GM12878 (cell line): ENCODE measurements at regions not wholly inside any gene's neighbourhood (a gene's known extent, or its start where the extent isn't known, plus 50 kb on each side); places are given as distances from the start of the nearest gene placed in this dataset.

Experiments
- ATAC-seq: fragments of 200-7000 bp; cut with Tn5 transposase; 3 replicates; pipeline ENCODE4 v1.9.1; 2020; ENCODE audit warnings: mild to moderate bottlenecking, moderate library complexity
- BruUV-seq: library from RNA; stranded (reverse); fragments of 400-500 nt; replicated peaks from 2 replicates; lab custom pipeline; 2021; lab: Mats Ljungman, UMichigan
- CTCF ChIA-PET: fragments of 300-600 bp; sonication (Branson Sonifier 250); formaldehyde crosslinking; extraction: SDS; loops from one replicate; lab custom pipeline; 2021; ENCODE audit warnings: inconsistent platforms; lab: Yijun Ruan, JAX
- POLR2A ChIA-PET: fragments of 350-600 bp; formaldehyde crosslinking; extraction: SDS; loops from one replicate; lab custom pipeline; 2021; ENCODE audit warnings: inconsistent platforms; lab: Charles Lee
- RAD21 ChIA-PET: fragments of 300-600 bp; sonication (Branson Sonifier 250); formaldehyde crosslinking; loops from one replicate; lab custom pipeline; 2023; ENCODE audit warnings: antibody characterized with exemption; ENCODE audit not compliant: unreplicated experiment; lab: Charles Lee
- SMC1A ChIA-PET: fragments of 300-600 bp; sonication (Branson Sonifier 250); formaldehyde crosslinking; loops from one replicate; lab custom pipeline; 2023; ENCODE audit not compliant: unreplicated experiment, uncharacterized antibody; lab: Charles Lee
- DNase-seq: peaks from one replicate; pipeline ENCODE4 v3.0.0-alpha.2; 2011; ENCODE audit warnings: low read depth, low spot score
- FAIRE-seq: peaks from 3 replicates; lab custom pipeline; 2011; peaks lifted over from hg19 to GRCh38; lab: Jason Lieb, UNC
- H2AFZ ChIP-seq: 2 replicates; pipeline ENCODE4 v1.6.0; 2011; ENCODE audit warnings: low read depth, low read length, control low read depth; ENCODE audit not compliant: control insufficient read depth
- H3K27ac ChIP-seq: 2 replicates; pipeline ENCODE4 v1.5.1; 2011; ENCODE audit warnings: control low read depth; ENCODE audit not compliant: control insufficient read depth, insufficient read depth
- H3K27me3 ChIP-seq, 2 experiments: replicated peaks in 1 of 2; 2 replicates each; pipeline versions ENCODE4 v1.6.0 to v1.6.1; 2011; ENCODE audit warnings: low read length in 1 of 2; ENCODE audit not compliant: control insufficient read depth in 2 of 2, insufficient read depth in 2 of 2
- H3K36me3 ChIP-seq, 2 experiments: 2 replicates each; pipeline ENCODE4 v1.5.1; 2011; ENCODE audit warnings: low read length in 1 of 2; ENCODE audit not compliant: control insufficient read depth in 2 of 2, insufficient read depth in 2 of 2
- H3K4me1 ChIP-seq: 2 replicates; pipeline ENCODE4 v1.6.1; 2011; ENCODE audit warnings: mild to moderate bottlenecking, low read length, moderate library complexity, mixed read lengths; ENCODE audit not compliant: control insufficient read depth, insufficient read depth
- H3K4me2 ChIP-seq: 2 replicates; pipeline ENCODE4 v1.6.0; 2011; ENCODE audit warnings: control low read depth; ENCODE audit not compliant: control insufficient read depth, insufficient read depth
- H3K4me3 ChIP-seq: fragments of 200-600 bp; sonication (generic); 2 replicates; pipeline ENCODE4 v1.5.1; 2016
- H3K79me2 ChIP-seq: 2 replicates; pipeline ENCODE4 v1.6.0; 2011; ENCODE audit warnings: low read length; ENCODE audit not compliant: control insufficient read depth, insufficient read depth
- H3K9ac ChIP-seq: 2 replicates; pipeline ENCODE4 v1.8.0; 2011; ENCODE audit warnings: low read length, control low read depth, mixed read lengths; ENCODE audit not compliant: control insufficient read depth, insufficient read depth
- H3K9me3 ChIP-seq: replicated peaks from 3 replicates; pipeline ENCODE4 v1.5.1; 2011; ENCODE audit warnings: mild to moderate bottlenecking, low read length; ENCODE audit not compliant: control insufficient read depth, insufficient read depth
- H4K20me1 ChIP-seq: 2 replicates; pipeline ENCODE4 v1.6.0; 2011; ENCODE audit not compliant: control insufficient read depth, insufficient read depth
- FOXK2 ChIP-seq: fragments of 450-650 bp; IDR thresholded peaks from 2 replicates; pipeline ENCODE4 v1.6.1; 2017; ENCODE audit warnings: mild to moderate bottlenecking, moderate library complexity
- GABPA ChIP-seq: IDR thresholded peaks from 2 replicates; pipeline ENCODE4 v1.6.1; 2014; ENCODE audit warnings: antibody characterized with exemption, low read depth, mild to moderate bottlenecking, inconsistent platforms
- HDAC2 ChIP-seq: fragments of 200-600 bp; sonication (generic); IDR thresholded peaks from 2 replicates; pipeline ENCODE4 v1.6.1; 2017
- JUNB ChIP-seq: IDR thresholded peaks from 2 replicates; pipeline ENCODE4 v1.6.1; 2016; ENCODE audit warnings: antibody characterized with exemption, mild to moderate bottlenecking
- ZNF384 ChIP-seq: IDR thresholded peaks from 2 replicates; pipeline ENCODE4 v1.6.1; 2012; ENCODE audit warnings: low read depth, mild to moderate bottlenecking, low read length, improper control_type of control experiment, borderline replicate concordance
- ZZZ3 ChIP-seq: IDR thresholded peaks from 2 replicates; pipeline ENCODE4 v1.6.1; 2011; ENCODE audit warnings: low read depth; ENCODE audit not compliant: control insufficient read depth, insufficient read length
- in situ Hi-C: fragments of 300-500 bp; cut with MboI; formaldehyde crosslinking; loops from 9 replicates; pipeline ENCODE4 v1.14.3; 2018; ENCODE audit warnings: mixed read lengths
- intact Hi-C: fragments of 100-400 bp; cut with micrococcal nuclease; formaldehyde crosslinking; loops from one replicate; pipeline ENCODE4 v1.14.2; 2022; ENCODE audit not compliant: unreplicated experiment
- TF ChIP-seq, protein P1 (sequence below): fragments of 450-650 bp; formaldehyde crosslinking; IDR thresholded peaks from 2 replicates; pipeline ENCODE4 v1.5.0; 2022; ENCODE audit warnings: mild to moderate bottlenecking, missing genetic modification characterization
- TF ChIP-seq, protein P2 (sequence below): fragments of 450-650 bp; IDR thresholded peaks from 2 replicates; pipeline ENCODE4 v1.6.1; 2014; ENCODE audit warnings: mild to moderate bottlenecking
- TF ChIP-seq, protein P3 (sequence below): IDR thresholded peaks from 2 replicates; pipeline ENCODE4 v1.6.1; 2011; ENCODE audit warnings: borderline replicate concordance, low read depth, mild to moderate bottlenecking, moderate library complexity, mixed read lengths, low read length; ENCODE audit not compliant: insufficient read depth; ENCODE audit errors: extremely low read length
- TF ChIP-seq, protein P4 (sequence below): IDR thresholded peaks from 2 replicates; pipeline ENCODE4 v1.6.1; 2012; ENCODE audit warnings: low read depth, low read length, improper control_type of control experiment
- TF ChIP-seq, protein P5 (sequence below): fragments of 450-650 bp; conservative IDR thresholded peaks from 2 replicates; pipeline ENCODE4 v1.6.1; 2017; ENCODE audit warnings: mild to moderate bottlenecking, moderate library complexity

DNA sequence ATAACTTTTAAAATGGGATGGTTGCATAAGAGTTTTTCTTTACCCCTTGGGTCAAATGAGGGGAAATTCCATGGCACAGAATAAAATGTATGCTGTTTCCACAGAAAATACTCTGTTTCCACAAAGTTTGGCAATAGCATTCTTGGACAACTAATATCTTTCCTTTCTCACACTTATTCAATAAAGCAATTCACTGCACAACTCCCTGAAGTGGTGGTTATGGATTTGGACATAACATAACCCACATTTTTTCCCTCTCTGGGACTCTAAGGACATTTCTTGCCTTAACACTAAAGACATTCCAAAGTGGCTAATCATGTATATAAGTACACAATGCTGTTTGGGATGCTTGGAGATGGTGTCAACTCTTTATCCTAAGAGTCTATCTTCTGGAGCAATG, 51.7 kb upstream of the GPM6B start:
- Histone ChIP-seq H3K4me3 (no peak overlapping the region), H2AFZ (no peak overlapping the region), H3K36me3 (no peaks in the 10 kb centered on the region), H4K20me1 (no peaks in the 10 kb centered on the region), H3K27me3 (peaks cover 0 to 4% of the 10 kb centered on the region in 2 experiments; a peak in 2 of 4 replicates), H3K79me2 (no peaks in the 10 kb centered on the region), H3K4me2 (no peak overlapping the region), H3K27ac (no peak overlapping the region), H3K4me1 (0 out of 2 replicates have a peak, but pooled peaks cover 4% of the 10 kb centered on the region), H3K9me3 (no peaks in the 10 kb centered on the region), H3K9ac (no peak overlapping the region)
- intact Hi-C loops: no loop called here
- FAIRE-seq (no peak), DNase-seq (no peak), ATAC-seq (no peak)
- ChIA-PET RAD21 (no interaction called here), POLR2A (no interaction called here), SMC1A (no interaction called here), CTCF (no interaction called here)
- TF ChIP-seq ZNF384 (no peak), ZZZ3 (no peak), JUNB (no peak), GABPA (no peak), HDAC2 (no peak), FOXK2 (no peak)
- TF ChIP-seq, protein P1, sequence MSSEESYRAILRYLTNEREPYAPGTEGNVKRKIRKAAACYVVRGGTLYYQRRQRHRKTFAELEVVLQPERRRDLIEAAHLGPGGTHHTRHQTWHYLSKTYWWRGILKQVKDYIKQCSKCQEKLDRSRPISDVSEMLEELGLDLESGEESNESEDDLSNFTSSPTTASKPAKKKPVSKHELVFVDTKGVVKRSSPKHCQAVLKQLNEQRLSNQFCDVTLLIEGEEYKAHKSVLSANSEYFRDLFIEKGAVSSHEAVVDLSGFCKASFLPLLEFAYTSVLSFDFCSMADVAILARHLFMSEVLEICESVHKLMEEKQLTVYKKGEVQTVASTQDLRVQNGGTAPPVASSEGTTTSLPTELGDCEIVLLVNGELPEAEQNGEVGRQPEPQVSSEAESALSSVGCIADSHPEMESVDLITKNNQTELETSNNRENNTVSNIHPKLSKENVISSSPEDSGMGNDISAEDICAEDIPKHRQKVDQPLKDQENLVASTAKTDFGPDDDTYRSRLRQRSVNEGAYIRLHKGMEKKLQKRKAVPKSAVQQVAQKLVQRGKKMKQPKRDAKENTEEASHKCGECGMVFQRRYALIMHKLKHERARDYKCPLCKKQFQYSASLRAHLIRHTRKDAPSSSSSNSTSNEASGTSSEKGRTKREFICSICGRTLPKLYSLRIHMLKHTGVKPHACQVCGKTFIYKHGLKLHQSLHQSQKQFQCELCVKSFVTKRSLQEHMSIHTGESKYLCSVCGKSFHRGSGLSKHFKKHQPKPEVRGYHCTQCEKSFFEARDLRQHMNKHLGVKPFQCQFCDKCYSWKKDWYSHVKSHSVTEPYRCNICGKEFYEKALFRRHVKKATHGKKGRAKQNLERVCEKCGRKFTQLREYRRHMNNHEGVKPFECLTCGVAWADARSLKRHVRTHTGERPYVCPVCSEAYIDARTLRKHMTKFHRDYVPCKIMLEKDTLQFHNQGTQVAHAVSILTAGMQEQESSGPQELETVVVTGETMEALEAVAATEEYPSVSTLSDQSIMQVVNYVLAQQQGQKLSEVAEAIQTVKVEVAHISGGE (CRISPR knock-in tag): no peak
- TF ChIP-seq, protein P2, sequence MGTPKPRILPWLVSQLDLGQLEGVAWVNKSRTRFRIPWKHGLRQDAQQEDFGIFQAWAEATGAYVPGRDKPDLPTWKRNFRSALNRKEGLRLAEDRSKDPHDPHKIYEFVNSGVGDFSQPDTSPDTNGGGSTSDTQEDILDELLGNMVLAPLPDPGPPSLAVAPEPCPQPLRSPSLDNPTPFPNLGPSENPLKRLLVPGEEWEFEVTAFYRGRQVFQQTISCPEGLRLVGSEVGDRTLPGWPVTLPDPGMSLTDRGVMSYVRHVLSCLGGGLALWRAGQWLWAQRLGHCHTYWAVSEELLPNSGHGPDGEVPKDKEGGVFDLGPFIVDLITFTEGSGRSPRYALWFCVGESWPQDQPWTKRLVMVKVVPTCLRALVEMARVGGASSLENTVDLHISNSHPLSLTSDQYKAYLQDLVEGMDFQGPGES: no peak
- TF ChIP-seq, protein P3, sequence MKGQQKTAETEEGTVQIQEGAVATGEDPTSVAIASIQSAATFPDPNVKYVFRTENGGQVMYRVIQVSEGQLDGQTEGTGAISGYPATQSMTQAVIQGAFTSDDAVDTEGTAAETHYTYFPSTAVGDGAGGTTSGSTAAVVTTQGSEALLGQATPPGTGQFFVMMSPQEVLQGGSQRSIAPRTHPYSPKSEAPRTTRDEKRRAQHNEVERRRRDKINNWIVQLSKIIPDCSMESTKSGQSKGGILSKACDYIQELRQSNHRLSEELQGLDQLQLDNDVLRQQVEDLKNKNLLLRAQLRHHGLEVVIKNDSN: no peak
- TF ChIP-seq, protein P4, sequence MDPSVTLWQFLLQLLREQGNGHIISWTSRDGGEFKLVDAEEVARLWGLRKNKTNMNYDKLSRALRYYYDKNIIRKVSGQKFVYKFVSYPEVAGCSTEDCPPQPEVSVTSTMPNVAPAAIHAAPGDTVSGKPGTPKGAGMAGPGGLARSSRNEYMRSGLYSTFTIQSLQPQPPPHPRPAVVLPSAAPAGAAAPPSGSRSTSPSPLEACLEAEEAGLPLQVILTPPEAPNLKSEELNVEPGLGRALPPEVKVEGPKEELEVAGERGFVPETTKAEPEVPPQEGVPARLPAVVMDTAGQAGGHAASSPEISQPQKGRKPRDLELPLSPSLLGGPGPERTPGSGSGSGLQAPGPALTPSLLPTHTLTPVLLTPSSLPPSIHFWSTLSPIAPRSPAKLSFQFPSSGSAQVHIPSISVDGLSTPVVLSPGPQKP: no peak
- TF ChIP-seq, protein P5, sequence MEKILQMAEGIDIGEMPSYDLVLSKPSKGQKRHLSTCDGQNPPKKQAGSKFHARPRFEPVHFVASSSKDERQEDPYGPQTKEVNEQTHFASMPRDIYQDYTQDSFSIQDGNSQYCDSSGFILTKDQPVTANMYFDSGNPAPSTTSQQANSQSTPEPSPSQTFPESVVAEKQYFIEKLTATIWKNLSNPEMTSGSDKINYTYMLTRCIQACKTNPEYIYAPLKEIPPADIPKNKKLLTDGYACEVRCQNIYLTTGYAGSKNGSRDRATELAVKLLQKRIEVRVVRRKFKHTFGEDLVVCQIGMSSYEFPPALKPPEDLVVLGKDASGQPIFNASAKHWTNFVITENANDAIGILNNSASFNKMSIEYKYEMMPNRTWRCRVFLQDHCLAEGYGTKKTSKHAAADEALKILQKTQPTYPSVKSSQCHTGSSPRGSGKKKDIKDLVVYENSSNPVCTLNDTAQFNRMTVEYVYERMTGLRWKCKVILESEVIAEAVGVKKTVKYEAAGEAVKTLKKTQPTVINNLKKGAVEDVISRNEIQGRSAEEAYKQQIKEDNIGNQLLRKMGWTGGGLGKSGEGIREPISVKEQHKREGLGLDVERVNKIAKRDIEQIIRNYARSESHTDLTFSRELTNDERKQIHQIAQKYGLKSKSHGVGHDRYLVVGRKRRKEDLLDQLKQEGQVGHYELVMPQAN: no peak
- BruUV-seq: no TSS peak
- in situ Hi-C loops: no loop called here
